OCI-LY1 (cell line): ENCODE measurements at regions not wholly inside any gene's neighbourhood (a gene's known extent, or its start where the extent isn't known, plus 50 kb on each side); places are given as distances from the start of the nearest gene placed in this dataset.

Experiments used
- H2AFZ ChIP-seq: fragments of 200-600 bp; sonication (generic), shearing (Covaris generic); 2 replicates; pipeline ENCODE4 v1.6.0; 2014; ENCODE audit warnings: antibody characterized with exemption, mild to moderate bottlenecking, low read length
- H3F3A ChIP-seq: fragments of 200-600 bp; sonication (generic), shearing (Covaris generic); 2 replicates; pipeline ENCODE4 v1.6.0; 2014; ENCODE audit warnings: mild to moderate bottlenecking, antibody characterized with exemption, low read length, moderate library complexity; ENCODE audit not compliant: insufficient read depth
- H3K27ac ChIP-seq: fragments of 200-600 bp; sonication (generic); 2 replicates; pipeline ENCODE4 v1.5.1; 2014; ENCODE audit warnings: low read length, mixed run types, mild to moderate bottlenecking, low read depth; ENCODE audit not compliant: poor library complexity, severe bottlenecking
- H3K27me3 ChIP-seq: fragments of 200-600 bp; sonication (generic); 2 replicates; pipeline ENCODE4 v1.6.0; 2014; ENCODE audit warnings: antibody characterized with exemption, mild to moderate bottlenecking, low read length, moderate library complexity; ENCODE audit not compliant: insufficient read depth
- H3K36me3 ChIP-seq: fragments of 200-600 bp; sonication (generic); 2 replicates; pipeline ENCODE4 v1.6.1; 2014; ENCODE audit warnings: mild to moderate bottlenecking, antibody characterized with exemption, low read length, moderate library complexity, mixed read lengths; ENCODE audit not compliant: insufficient read depth
- H3K4me1 ChIP-seq: fragments of 200-600 bp; sonication (generic); 2 replicates; pipeline ENCODE4 v1.5.1; 2014; ENCODE audit warnings: mild to moderate bottlenecking, low read length, moderate library complexity; ENCODE audit not compliant: insufficient read depth, severe bottlenecking
- H3K4me2 ChIP-seq: fragments of 200-600 bp; sonication (generic), shearing (Covaris generic); 2 replicates; pipeline ENCODE4 v1.6.1; 2014; ENCODE audit warnings: low read length
- H3K4me3 ChIP-seq: fragments of 200-600 bp; sonication (generic); 2 replicates; pipeline ENCODE4 v1.5.1; 2014; ENCODE audit warnings: low read length, low read depth, mild to moderate bottlenecking, mixed read lengths; ENCODE audit not compliant: poor library complexity, severe bottlenecking
- H3K79me2 ChIP-seq: fragments of 200-600 bp; shearing (Covaris generic); 2 replicates; pipeline ENCODE4 v1.6.1; 2016; ENCODE audit warnings: mixed run types, low read length, mixed read lengths; ENCODE audit not compliant: insufficient read depth
- H3K9ac ChIP-seq: fragments of 200-600 bp; sonication (generic), shearing (Covaris generic); 2 replicates; pipeline ENCODE4 v1.6.1; 2014; ENCODE audit warnings: mild to moderate bottlenecking, low read length, mixed read lengths
- H3K9me2 ChIP-seq: fragments of 200-600 bp; sonication (generic), shearing (Covaris generic); 2 replicates; pipeline ENCODE4 v1.6.1; 2014; ENCODE audit warnings: low read depth, mild to moderate bottlenecking, low read length, mixed read lengths
- H3K9me3 ChIP-seq: fragments of 200-600 bp; shearing (Covaris generic); 2 replicates; pipeline ENCODE4 v1.6.1; 2014; ENCODE audit warnings: low read length, mixed read lengths
- H4K20me1 ChIP-seq: fragments of 200-600 bp; sonication (generic), shearing (Covaris generic); 2 replicates; pipeline ENCODE4 v1.6.0; 2016; ENCODE audit warnings: mild to moderate bottlenecking, low read length; ENCODE audit not compliant: insufficient read depth
- EZH2 ChIP-seq: fragments of 200-600 bp; sonication (generic), shearing (Covaris generic); IDR thresholded peaks from 2 replicates; pipeline ENCODE4 v1.8.0; 2017; ENCODE audit warnings: borderline replicate concordance, mixed run types, mild to moderate bottlenecking, antibody characterized with exemption, low read length, moderate library complexity, mixed read lengths
- TF ChIP-seq, protein P1 (sequence below): fragments of 200-600 bp; sonication (generic), shearing (Covaris generic); IDR thresholded peaks from 2 replicates; pipeline ENCODE4 v1.5.1; 2017; ENCODE audit warnings: mild to moderate bottlenecking, antibody characterized with exemption, low read length, moderate library complexity, mixed read lengths

DNA sequence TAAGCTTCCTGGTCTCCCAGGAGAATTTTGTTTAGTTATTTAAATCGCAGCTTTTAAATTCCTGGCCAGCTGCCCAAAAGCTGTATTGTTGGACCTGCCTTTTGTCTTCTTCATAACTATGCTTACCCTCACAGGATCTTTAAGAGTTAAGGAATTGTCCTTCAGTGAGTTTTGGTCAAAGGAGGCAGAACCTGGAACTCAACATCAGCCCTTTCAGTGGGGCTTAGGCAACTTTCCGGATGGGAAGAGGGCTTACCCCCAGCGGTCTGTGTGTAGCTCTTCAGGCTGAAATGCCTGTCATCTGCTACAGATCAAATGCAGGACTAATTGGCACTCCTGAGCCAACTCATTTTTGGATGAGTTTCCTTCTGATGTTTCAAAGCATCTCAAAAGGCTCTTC is 402.6 kb downstream of the SIPA1L2 start:
- H3K9ac ChIP-seq, result no peak overlapping the region
- no peak overlapping the region for H3K27ac ChIP-seq
- no peak overlapping the region for H3K4me3 ChIP-seq
- TF ChIP-seq, protein P1, sequence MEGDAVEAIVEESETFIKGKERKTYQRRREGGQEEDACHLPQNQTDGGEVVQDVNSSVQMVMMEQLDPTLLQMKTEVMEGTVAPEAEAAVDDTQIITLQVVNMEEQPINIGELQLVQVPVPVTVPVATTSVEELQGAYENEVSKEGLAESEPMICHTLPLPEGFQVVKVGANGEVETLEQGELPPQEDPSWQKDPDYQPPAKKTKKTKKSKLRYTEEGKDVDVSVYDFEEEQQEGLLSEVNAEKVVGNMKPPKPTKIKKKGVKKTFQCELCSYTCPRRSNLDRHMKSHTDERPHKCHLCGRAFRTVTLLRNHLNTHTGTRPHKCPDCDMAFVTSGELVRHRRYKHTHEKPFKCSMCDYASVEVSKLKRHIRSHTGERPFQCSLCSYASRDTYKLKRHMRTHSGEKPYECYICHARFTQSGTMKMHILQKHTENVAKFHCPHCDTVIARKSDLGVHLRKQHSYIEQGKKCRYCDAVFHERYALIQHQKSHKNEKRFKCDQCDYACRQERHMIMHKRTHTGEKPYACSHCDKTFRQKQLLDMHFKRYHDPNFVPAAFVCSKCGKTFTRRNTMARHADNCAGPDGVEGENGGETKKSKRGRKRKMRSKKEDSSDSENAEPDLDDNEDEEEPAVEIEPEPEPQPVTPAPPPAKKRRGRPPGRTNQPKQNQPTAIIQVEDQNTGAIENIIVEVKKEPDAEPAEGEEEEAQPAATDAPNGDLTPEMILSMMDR, result no peak
- TF ChIP-seq EZH2, result no peak
- H3K9me3 ChIP-seq, result no peaks in the 10 kb centered on the region
- H3K36me3 ChIP-seq, result no peaks in the 10 kb centered on the region
- H2AFZ ChIP-seq, result no peak overlapping the region
- H3F3A ChIP-seq, result no peaks in the 10 kb centered on the region
- H3K27me3 ChIP-seq, result no peaks in the 10 kb centered on the region
- H3K9me2 ChIP-seq, result no peaks in the 10 kb centered on the region
- no peaks in the 10 kb centered on the region for H3K4me1 ChIP-seq
- H4K20me1 ChIP-seq, result no peaks in the 10 kb centered on the region
- H3K79me2 ChIP-seq, result no peaks in the 10 kb centered on the region
- no peak overlapping the region for H3K4me2 ChIP-seq

DNA sequence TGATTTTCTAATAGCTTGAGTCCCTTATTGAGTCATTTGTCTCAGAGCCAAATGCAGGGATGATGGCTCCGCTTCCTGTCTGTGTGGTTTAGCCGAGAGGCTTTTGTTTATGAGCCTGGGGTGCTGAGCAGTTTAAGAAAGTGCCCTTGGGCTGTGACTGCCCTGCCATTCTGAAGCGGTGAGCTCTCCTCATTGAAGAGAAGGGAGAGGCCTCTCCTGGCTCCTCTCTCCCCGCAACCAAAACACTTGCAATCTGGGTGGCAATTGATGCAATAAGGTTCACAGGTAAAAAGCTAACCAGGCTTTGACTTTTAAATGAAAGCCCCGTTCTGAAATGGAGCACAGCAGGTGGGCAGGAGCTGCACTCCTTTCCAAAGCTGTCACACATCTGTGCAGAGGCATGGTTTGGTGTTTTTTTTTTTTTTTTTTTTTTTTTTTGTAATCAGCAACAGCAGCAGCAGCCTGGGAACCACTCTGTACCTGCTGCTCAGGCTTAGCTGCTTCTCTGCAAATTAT is 403.7 kb downstream of the SIPA1L2 start:
- H3K27ac ChIP-seq, result no peak overlapping the region

DNA sequence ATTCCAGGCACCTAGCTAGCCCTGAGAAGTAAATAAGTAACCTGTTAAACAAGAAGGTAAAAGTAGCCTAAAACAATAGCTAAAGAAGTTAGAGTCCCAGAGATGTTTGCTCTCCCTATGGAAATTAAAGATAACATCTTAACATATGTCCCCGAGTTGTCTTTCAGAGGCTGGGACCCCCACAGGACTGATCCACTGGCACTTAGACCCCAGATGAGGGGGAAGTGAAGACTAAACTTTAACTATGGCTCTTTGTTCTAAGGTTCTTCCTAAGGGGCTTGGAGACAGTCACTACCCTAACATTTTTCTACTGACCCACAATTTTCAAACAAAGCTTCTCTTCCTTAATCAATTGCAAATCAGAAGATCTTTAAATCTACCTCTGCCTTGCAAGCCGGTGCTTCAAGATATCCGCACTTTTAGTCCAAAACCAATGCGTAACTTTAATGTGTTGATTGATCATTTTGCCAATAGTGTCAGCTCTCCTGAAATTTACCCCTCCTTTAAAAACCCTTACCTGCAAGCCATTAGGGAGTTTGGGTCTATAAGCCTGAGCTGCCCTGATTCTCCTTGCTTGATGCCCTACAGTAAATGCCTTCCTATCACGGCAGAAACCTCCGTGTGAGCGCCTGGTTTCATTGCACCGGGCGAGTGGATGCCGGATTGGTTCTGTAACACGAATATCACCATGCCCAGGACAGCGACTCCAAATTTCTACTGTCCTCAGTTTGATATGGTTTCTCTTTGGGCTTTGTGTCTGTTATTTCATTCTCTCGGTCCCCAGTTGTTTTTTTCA is 404.4 kb downstream of the SIPA1L2 start:
- TF ChIP-seq, protein P1, result no peak
- TF ChIP-seq EZH2, result no peak
- Histone ChIP-seq H3F3A (no peaks in the 10 kb centered on the region), H3K9me2 (no peaks in the 10 kb centered on the region), H3K27ac (no peak overlapping the region), H3K36me3 (no peaks in the 10 kb centered on the region), H3K79me2 (no peaks in the 10 kb centered on the region), H3K4me2 (no peak overlapping the region), H3K9ac (no peak overlapping the region), H3K27me3 (no peaks in the 10 kb centered on the region), H3K4me3 (no peak overlapping the region), H4K20me1 (no peaks in the 10 kb centered on the region), H3K9me3 (no peaks in the 10 kb centered on the region), H3K4me1 (no peaks in the 10 kb centered on the region), H2AFZ (no peak overlapping the region)

More for the DNA sequence above, 403.7 kb downstream of the SIPA1L2 start:
- H4K20me1 ChIP-seq, result no peaks in the 10 kb centered on the region
- no peaks in the 10 kb centered on the region for H3K36me3 ChIP-seq
- TF ChIP-seq, protein P1, result no peak
- TF ChIP-seq EZH2, result no peak
- H3K4me2 ChIP-seq, result no peak overlapping the region
- no peaks in the 10 kb centered on the region for H3K9me3 ChIP-seq
- H2AFZ ChIP-seq, result no peak overlapping the region
- no peaks in the 10 kb centered on the region for H3F3A ChIP-seq
- no peaks in the 10 kb centered on the region for H3K4me1 ChIP-seq
- H3K4me3 ChIP-seq, result no peak overlapping the region
- H3K9ac ChIP-seq, result no peak overlapping the region
- no peaks in the 10 kb centered on the region for H3K27me3 ChIP-seq
- H3K9me2 ChIP-seq, result no peaks in the 10 kb centered on the region
- no peaks in the 10 kb centered on the region for H3K79me2 ChIP-seq
